HEK293T (cell line): ENCODE measurements at regions not wholly inside any gene's neighbourhood (a gene's known extent, or its start where the extent isn't known, plus 50 kb on each side); places are given as distances from the start of the nearest gene placed in this dataset.

Experiments
- BHLHE40 ChIP-seq: fragments of 450-650 bp; IDR thresholded peaks from 2 replicates; pipeline ENCODE4 v1.6.1; 2016; ENCODE audit warnings: mild to moderate bottlenecking, moderate library complexity, borderline replicate concordance
- CTBP1 ChIP-seq: fragments of 450-650 bp; IDR thresholded peaks from 2 replicates; pipeline ENCODE4 v1.6.1; 2016; ENCODE audit warnings: borderline replicate concordance
- FOXM1 ChIP-seq: fragments of 450-650 bp; IDR thresholded peaks from 2 replicates; pipeline ENCODE4 v1.6.1; 2017; ENCODE audit warnings: mild to moderate bottlenecking, borderline replicate concordance
- SUZ12 ChIP-seq: fragments of 450-650 bp; IDR thresholded peaks from 2 replicates; pipeline ENCODE4 v1.6.1; 2016; ENCODE audit warnings: mild to moderate bottlenecking
- ZNF384 ChIP-seq: fragments of 450-650 bp; IDR thresholded peaks from 2 replicates; pipeline ENCODE4 v1.6.1; 2016

GRCh38 chr15:30783019-30783418 lies 120.7 kb upstream of the FAN1 start:
- no peak for TF ChIP-seq FOXM1
- no peak for TF ChIP-seq BHLHE40
- TF ChIP-seq ZNF384: no peak
- TF ChIP-seq CTBP1: no peak
- TF ChIP-seq SUZ12: no peak
